ENCODE measurements at regions not wholly inside any gene's neighbourhood (a gene's known extent, or its start where the extent isn't known, plus 50 kb on each side); places are given as distances from the start of the nearest gene placed in this dataset.

DNA sequence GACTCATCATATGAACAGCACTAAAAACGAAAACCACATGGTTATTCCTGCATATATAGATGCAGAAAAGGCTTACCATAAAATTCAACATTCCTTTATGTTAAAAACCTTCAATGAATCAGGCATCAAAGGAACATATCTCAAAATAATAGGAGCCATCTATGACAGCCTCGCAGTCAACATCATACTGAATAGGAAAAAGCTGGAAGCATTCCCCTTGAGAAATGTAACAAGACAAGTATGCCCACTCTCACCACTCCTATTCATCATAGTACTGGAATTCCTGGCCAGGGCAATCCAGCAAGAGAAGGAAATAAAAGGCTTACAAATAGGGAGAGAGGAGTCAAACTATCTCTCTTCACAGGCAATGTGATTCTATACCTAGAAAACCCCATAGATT, 179.6 kb upstream of the HTR2A start:
- TF ChIP-seq, protein P1, sequence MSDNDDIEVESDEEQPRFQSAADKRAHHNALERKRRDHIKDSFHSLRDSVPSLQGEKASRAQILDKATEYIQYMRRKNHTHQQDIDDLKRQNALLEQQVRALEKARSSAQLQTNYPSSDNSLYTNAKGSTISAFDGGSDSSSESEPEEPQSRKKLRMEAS (IDR thresholded peaks at IDR 0.05; ENCODE audit: low read depth, low read length) = no peak
- TF ChIP-seq, protein P2, sequence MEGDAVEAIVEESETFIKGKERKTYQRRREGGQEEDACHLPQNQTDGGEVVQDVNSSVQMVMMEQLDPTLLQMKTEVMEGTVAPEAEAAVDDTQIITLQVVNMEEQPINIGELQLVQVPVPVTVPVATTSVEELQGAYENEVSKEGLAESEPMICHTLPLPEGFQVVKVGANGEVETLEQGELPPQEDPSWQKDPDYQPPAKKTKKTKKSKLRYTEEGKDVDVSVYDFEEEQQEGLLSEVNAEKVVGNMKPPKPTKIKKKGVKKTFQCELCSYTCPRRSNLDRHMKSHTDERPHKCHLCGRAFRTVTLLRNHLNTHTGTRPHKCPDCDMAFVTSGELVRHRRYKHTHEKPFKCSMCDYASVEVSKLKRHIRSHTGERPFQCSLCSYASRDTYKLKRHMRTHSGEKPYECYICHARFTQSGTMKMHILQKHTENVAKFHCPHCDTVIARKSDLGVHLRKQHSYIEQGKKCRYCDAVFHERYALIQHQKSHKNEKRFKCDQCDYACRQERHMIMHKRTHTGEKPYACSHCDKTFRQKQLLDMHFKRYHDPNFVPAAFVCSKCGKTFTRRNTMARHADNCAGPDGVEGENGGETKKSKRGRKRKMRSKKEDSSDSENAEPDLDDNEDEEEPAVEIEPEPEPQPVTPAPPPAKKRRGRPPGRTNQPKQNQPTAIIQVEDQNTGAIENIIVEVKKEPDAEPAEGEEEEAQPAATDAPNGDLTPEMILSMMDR (IDR thresholded peaks at IDR 0.05; ENCODE audit: low read depth, low read length) = no peak
- TF ChIP-seq MYC (IDR thresholded peaks at IDR 0.05; ENCODE audit: low read depth, low read length) (no peak), POLR2A (IDR thresholded peaks at IDR 0.05; ENCODE audit: extremely low read depth, insufficient read length) (no peak)
- H3K4me3 ChIP-seq (ENCODE audit: low read depth, low read length) = no peak overlapping the region
- DNase-seq (ENCODE audit: low read depth) = no peak

DNA sequence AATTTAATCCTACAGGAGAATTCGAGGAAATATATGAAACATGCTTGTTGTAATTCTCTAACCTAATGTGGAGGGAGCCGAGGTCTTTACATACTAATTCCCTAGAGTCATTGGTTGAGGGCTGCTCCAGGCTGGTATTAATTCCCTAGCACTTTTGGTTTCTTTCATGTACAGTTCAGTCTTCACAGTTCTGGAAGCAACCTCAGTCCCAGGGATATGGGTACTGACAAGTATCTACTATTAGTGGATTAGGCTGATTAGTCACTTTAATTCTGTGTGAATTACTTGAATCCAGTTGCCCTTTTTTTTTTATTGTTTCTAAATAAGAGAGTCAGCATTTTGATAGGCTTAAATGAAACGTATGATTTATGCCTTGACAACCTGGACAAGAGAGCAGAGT, 172.3 kb upstream of the HTR2A start:
- no peak for TF ChIP-seq MYC (IDR thresholded peaks at IDR 0.05; ENCODE audit: low read depth, low read length)
- TF ChIP-seq, protein P2 (IDR thresholded peaks at IDR 0.05; ENCODE audit: low read depth, low read length) = no peak
- TF ChIP-seq, protein P1 (IDR thresholded peaks at IDR 0.05; ENCODE audit: low read depth, low read length) = no peak
- no peak for TF ChIP-seq POLR2A (IDR thresholded peaks at IDR 0.05; ENCODE audit: extremely low read depth, insufficient read length)
- H3K4me3 ChIP-seq (ENCODE audit: low read depth, low read length) = no peak overlapping the region
- no peak for DNase-seq (ENCODE audit: low read depth)

DNA sequence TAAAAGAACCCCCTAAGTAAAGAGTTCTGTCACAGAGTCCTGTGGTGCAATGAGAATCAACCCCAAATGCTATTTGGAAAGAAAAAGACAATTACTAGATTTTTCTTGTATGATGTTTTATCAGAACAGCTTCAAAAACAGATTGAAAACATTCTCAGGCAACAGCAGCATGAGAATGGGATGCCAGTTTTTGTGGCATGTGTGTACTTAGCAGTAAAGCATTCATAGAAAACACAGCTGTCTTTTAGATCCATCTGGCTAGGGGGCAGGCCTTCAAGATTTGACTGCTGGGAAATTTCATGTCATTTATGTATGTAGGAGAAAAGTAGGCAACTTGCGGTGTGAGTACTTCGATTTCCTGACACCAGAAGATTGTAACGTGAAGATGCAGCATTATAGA, 170.5 kb upstream of the HTR2A start:
- H3K4me3 ChIP-seq (ENCODE audit: low read depth, low read length) = no peak overlapping the region
- TF ChIP-seq, protein P1 (IDR thresholded peaks at IDR 0.05; ENCODE audit: low read depth, low read length) = no peak
- TF ChIP-seq, protein P2 (IDR thresholded peaks at IDR 0.05; ENCODE audit: low read depth, low read length) = no peak
- TF ChIP-seq MYC (IDR thresholded peaks at IDR 0.05; ENCODE audit: low read depth, low read length) (no peak), POLR2A (IDR thresholded peaks at IDR 0.05; ENCODE audit: extremely low read depth, insufficient read length) (no peak)
- DNase-seq (ENCODE audit: low read depth) = no peak

DNA sequence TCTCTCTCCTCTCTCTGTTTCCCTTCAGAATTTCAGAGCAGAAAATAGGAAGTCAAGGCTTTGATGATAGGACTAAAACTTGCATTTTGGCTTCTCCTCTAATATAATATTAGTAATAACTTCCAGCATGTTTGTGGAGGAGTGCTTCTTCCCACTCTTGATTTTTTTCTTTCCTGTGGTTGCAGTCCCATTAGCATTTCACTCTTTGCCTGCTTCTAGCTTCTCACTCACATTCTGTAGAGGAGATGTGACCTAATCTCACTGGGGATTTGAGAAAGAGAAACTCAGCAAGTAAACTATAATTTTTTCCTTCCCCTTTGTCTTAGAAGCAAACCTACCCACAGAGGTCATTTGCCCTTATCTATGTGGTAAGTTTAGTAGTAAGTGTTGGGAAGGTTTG, 169.4 kb upstream of the HTR2A start:
- H3K4me3 ChIP-seq (ENCODE audit: low read depth, low read length) = no peak overlapping the region
- TF ChIP-seq POLR2A (IDR thresholded peaks at IDR 0.05; ENCODE audit: extremely low read depth, insufficient read length) = no peak
- TF ChIP-seq, protein P1 (IDR thresholded peaks at IDR 0.05; ENCODE audit: low read depth, low read length) = no peak
- TF ChIP-seq MYC (IDR thresholded peaks at IDR 0.05; ENCODE audit: low read depth, low read length) = no peak
- TF ChIP-seq, protein P2 (IDR thresholded peaks at IDR 0.05; ENCODE audit: low read depth, low read length) = no peak
- no peak for DNase-seq (ENCODE audit: low read depth)

DNA sequence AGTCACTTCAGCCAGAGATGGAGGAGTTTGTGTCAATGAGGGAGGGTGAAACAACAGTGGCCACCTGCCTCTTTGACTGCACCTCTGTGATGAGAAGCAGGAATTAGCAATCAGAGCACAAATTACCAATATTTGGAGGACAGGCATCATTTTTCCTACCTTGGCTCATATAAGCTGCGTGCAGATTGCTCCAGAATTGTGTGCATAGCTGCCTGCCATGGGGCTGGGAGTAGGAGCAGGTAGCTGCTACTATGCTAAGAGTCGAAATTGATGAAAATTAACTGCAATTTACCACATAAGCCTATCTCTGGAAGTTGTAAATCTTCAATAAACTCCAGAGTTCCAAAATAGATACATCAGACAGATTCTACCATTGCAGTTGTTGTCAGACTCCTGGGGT, 167.5 kb upstream of the HTR2A start:
- H3K4me3 ChIP-seq (ENCODE audit: low read depth, low read length) = no peak overlapping the region
- TF ChIP-seq POLR2A (IDR thresholded peaks at IDR 0.05; ENCODE audit: extremely low read depth, insufficient read length) = no peak
- TF ChIP-seq, protein P1 (IDR thresholded peaks at IDR 0.05; ENCODE audit: low read depth, low read length) = no peak
- no peak for TF ChIP-seq MYC (IDR thresholded peaks at IDR 0.05; ENCODE audit: low read depth, low read length)
- TF ChIP-seq, protein P2 (IDR thresholded peaks at IDR 0.05; ENCODE audit: low read depth, low read length) = no peak
- no peak for DNase-seq (ENCODE audit: low read depth)

Measured in NB4 (cell line).